SK-N-SH (cell line): ENCODE measurements at regions not wholly inside any gene's neighbourhood (a gene's known extent, or its start where the extent isn't known, plus 50 kb on each side); places are given as distances from the start of the nearest gene placed in this dataset.

Source experiments
- CTCF ChIA-PET: fragments of 300-600, 350-600 bp; formaldehyde crosslinking; extraction: SDS; loops from one replicate; lab custom pipeline; 2021; lab: Yijun Ruan, JAX
- POLR2A ChIA-PET: fragments of 350-600 bp; sonication (Branson Sonifier 250); formaldehyde crosslinking; extraction: SDS; loops from one replicate; lab custom pipeline; 2020; ENCODE audit warnings: antibody characterized with exemption, inconsistent platforms; lab: Yijun Ruan, JAX
- DNase-seq: peaks from one replicate; pipeline ENCODE4 v3.0.0; 2012
- H2AFZ ChIP-seq: fragments of 200-600 bp; sonication (generic); 2 replicates; pipeline ENCODE4 v1.8.1; 2016; ENCODE audit warnings: antibody characterized with exemption, mild to moderate bottlenecking, low read depth
- H3F3A ChIP-seq: fragments of 200-600 bp; sonication (generic); replicated peaks from 2 replicates; pipeline ENCODE3; 2016; ENCODE audit warnings: antibody characterized with exemption, mild to moderate bottlenecking; ENCODE audit not compliant: insufficient read depth
- H3K27ac ChIP-seq, 2 experiments: fragments of 200-500 bp in 1 of 2; fragments of 200-600 bp in 1 of 2; sonication (Bioruptor generic) in 1 of 2; sonication (generic), shearing (Covaris generic) in 1 of 2; 2 replicates each; pipeline versions ENCODE4 v1.5.1 to v1.6.1; 2014 to 2016; ENCODE audit warnings: low read depth in 2 of 2, inconsistent platforms in 1 of 2, low read length in 1 of 2, mild to moderate bottlenecking in 1 of 2, mixed read lengths in 1 of 2
- H3K27me3 ChIP-seq: fragments of 200-600 bp; sonication (generic), shearing (Covaris generic); 2 replicates; pipeline ENCODE4 v1.6.1; 2016; ENCODE audit warnings: mixed run types; ENCODE audit not compliant: insufficient read depth
- H3K36me3 ChIP-seq, 2 experiments: fragments of 200-500 bp in 1 of 2; fragments of 200-600 bp in 1 of 2; sonication (Bioruptor generic) in 1 of 2; sonication (generic) in 1 of 2; replicated peaks in 1 of 2; 2 replicates each; pipeline versions ENCODE3 to v1.5.1; 2014 to 2016; ENCODE audit warnings: low read length in 1 of 2, mild to moderate bottlenecking in 1 of 2; ENCODE audit not compliant: insufficient read depth in 2 of 2, control insufficient read depth in 1 of 2
- H3K4me1 ChIP-seq, 2 experiments: fragments of 200-500 bp in 1 of 2; fragments of 200-600 bp in 1 of 2; sonication (Bioruptor generic) in 1 of 2; sonication (generic), shearing (Covaris generic) in 1 of 2; 2 replicates each; pipeline versions ENCODE4 v1.5.1 to v1.6.1; 2014 to 2016; ENCODE audit warnings: low read depth in 1 of 2, low read length in 1 of 2, mixed run types in 1 of 2; ENCODE audit not compliant: insufficient read depth in 2 of 2, control insufficient read depth in 1 of 2
- H3K4me2 ChIP-seq: fragments of 200-600 bp; sonication (generic), shearing (Covaris generic); 2 replicates; pipeline ENCODE4 v1.6.1; 2017; ENCODE audit warnings: mixed run types
- H3K4me3 ChIP-seq, 2 experiments: fragments of 200-500 bp in 1 of 2; fragments of 200-600 bp in 1 of 2; sonication (Bioruptor generic) in 1 of 2; sonication (generic), shearing (Covaris generic) in 1 of 2; 2 replicates each; pipeline versions ENCODE4 v1.5.1 to v1.8.1; 2014 to 2016; ENCODE audit warnings: low read depth in 2 of 2, inconsistent platforms in 1 of 2, low read length in 1 of 2, mild to moderate bottlenecking in 1 of 2, mixed read lengths in 1 of 2, moderate library complexity in 1 of 2
- H3K79me2 ChIP-seq: fragments of 200-600 bp; sonication (generic); 2 replicates; pipeline ENCODE4 v1.8.1; 2017; ENCODE audit warnings: mild to moderate bottlenecking; ENCODE audit not compliant: insufficient read depth
- H3K9ac ChIP-seq: fragments of 200-600 bp; sonication (generic); 2 replicates; pipeline ENCODE4 v1.6.1; 2017; ENCODE audit warnings: mixed run types
- H3K9me2 ChIP-seq: fragments of 200-600 bp; sonication (generic); 2 replicates; pipeline ENCODE4 v1.6.1; 2017; ENCODE audit warnings: mixed run types
- H3K9me3 ChIP-seq: fragments of 200-600 bp; sonication (generic); 2 replicates; pipeline ENCODE4 v1.6.1; 2017; ENCODE audit warnings: mixed run types, mild to moderate bottlenecking, moderate library complexity
- H4K20me1 ChIP-seq: fragments of 200-600 bp; sonication (generic); 2 replicates; pipeline ENCODE4 v1.6.1; 2017; ENCODE audit warnings: mild to moderate bottlenecking, mixed run types; ENCODE audit not compliant: insufficient read depth
- CHD2 ChIP-seq: fragments of 150-350 bp; IDR thresholded peaks from 2 replicates; pipeline ENCODE4 v1.6.1; 2018; ENCODE audit warnings: low read length; ENCODE audit not compliant: partially characterized antibody
- CTCF ChIP-seq: fragments of 200-600 bp; sonication (generic); IDR thresholded peaks from 2 replicates; pipeline ENCODE4 v1.6.1; 2017; ENCODE audit warnings: antibody characterized with exemption, mild to moderate bottlenecking, moderate library complexity
- ELF1 ChIP-seq: IDR thresholded peaks from 2 replicates; pipeline ENCODE4 v1.4.0; 2012
- EP300 ChIP-seq, 2 experiments: IDR thresholded peaks; 2 replicates each; pipeline versions ENCODE4 v1.4.0 to v1.6.1; 2012; ENCODE audit warnings: borderline replicate concordance in 1 of 2, low read depth in 1 of 2, low read length in 1 of 2
- FOSL2 ChIP-seq: IDR thresholded peaks from 2 replicates; pipeline ENCODE4 v1.4.0; 2012; ENCODE audit warnings: low read depth, mild to moderate bottlenecking, moderate library complexity, borderline replicate concordance
- GABPA ChIP-seq: IDR thresholded peaks from 2 replicates; pipeline ENCODE4 v1.4.0; 2012; ENCODE audit warnings: low read depth, mild to moderate bottlenecking
- GATA2 ChIP-seq: sonication (generic); formaldehyde crosslinking; IDR thresholded peaks from 2 replicates; pipeline ENCODE4 v1.5.0; 2020; ENCODE audit warnings: mild to moderate bottlenecking, missing genetic modification reagents
- MAX ChIP-seq: IDR thresholded peaks from 2 replicates; pipeline ENCODE4 v1.4.0; 2012; ENCODE audit warnings: low read depth
- SMC3 ChIP-seq: IDR thresholded peaks from 2 replicates; pipeline ENCODE4 v1.6.1; 2012; ENCODE audit warnings: low read depth, low read length, improper control_type of control experiment
- TAF1 ChIP-seq: IDR thresholded peaks from 2 replicates; pipeline ENCODE4 v1.6.1; 2012; ENCODE audit warnings: low read depth, mild to moderate bottlenecking, low read length, moderate library complexity, borderline replicate concordance
- TCF12 ChIP-seq: IDR thresholded peaks from 2 replicates; pipeline ENCODE4 v1.4.0; 2012
- TEAD4 ChIP-seq: IDR thresholded peaks from 2 replicates; pipeline ENCODE4 v1.4.0; 2012; ENCODE audit warnings: mild to moderate bottlenecking, borderline replicate concordance; ENCODE audit not compliant: insufficient read depth
- USF1 ChIP-seq: IDR thresholded peaks from 2 replicates; pipeline ENCODE4 v1.4.0; 2012; ENCODE audit warnings: low read depth, borderline replicate concordance
- USF2 ChIP-seq: fragments of 150-350 bp; IDR thresholded peaks from 2 replicates; pipeline ENCODE4 v1.6.1; 2017; ENCODE audit warnings: antibody characterized with exemption, low read length, low read depth, borderline replicate concordance
- WGBS: methylation state at CpG from one replicate; pipeline ENCODE4 v1.1.6; 2017; ENCODE audit warnings: low lambda C conversion rate; 5-methylcytosine and 5-hydroxymethylcytosine counted together
- TF ChIP-seq, protein P1 (sequence below): IDR thresholded peaks from 2 replicates; pipeline ENCODE4 v1.6.1; 2012; ENCODE audit warnings: mild to moderate bottlenecking, low read depth, low read length, moderate library complexity

GRCh38 chr18:46392576-46392975 lies 264.4 kb downstream of the LOXHD1 start:
- Histone ChIP-seq H3K9me2 (no peaks in the 10 kb centered on the region), H3K27me3 (no peaks in the 10 kb centered on the region), H3F3A (no peaks in the 10 kb centered on the region), H3K9me3 (no peaks in the 10 kb centered on the region), H3K9ac (no peak overlapping the region), H3K4me2 (no peak overlapping the region), H3K4me3 (no peak overlapping the region), H2AFZ (no peak overlapping the region), H4K20me1 (no peaks in the 10 kb centered on the region), H3K4me1 (peaks cover 0 to 25% of the 10 kb centered on the region in 2 experiments; a peak in 1 of 4 replicates), H3K27ac (no peak overlapping the region)
- WGBS, result no CpG with 5 or more reads among the region's 9 CpGs
- DNase-seq, result no peak
- ChIA-PET CTCF (interaction anchor here (1.1 to 2.4 kb wide), 9 partner anchors 21 to 265 kb away, joined by 3 to 7 read pairs (median 3); a partner anchor contains a TSS), POLR2A (no interaction called here)
- TF ChIP-seq EP300 (IDR thresholded peaks at IDR 0.05; ENCODE audit: borderline replicate concordance in 1 of 2, low read depth in 1 of 2, low read length in 1 of 2) (no peak), MAX (no peak), TCF12 (no peak), SMC3 (no peak), USF1 (no peak), USF2 (no peak), TEAD4 (no peak), ELF1 (no peak), CHD2 (no peak), CTCF (no peak)
- TF ChIP-seq, all 33 proteins: peak for 0
- H3K79me2 ChIP-seq, result no peaks in the 10 kb centered on the region
- H3K36me3 ChIP-seq, result no peaks in the 10 kb centered on the region

DNA sequence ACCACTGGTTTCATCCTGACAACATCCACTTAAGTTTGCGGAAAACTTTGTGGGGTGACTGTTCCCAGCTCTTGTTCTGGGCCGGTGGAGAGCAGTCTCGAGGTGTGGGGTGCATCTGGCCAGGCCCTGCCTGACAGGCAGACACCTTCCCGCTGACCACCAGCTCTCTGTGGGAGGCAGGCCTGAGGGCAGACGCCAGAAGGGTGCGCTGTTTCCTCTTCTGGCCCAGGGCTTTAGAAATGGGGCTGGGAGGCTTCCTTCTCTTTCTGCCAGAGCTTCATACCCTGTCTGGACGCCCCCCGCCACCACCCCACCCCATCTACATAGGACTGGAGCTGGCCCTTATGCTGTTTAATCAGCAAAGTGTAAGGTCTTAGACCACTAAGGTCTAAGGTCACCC lies 263.8 kb downstream of the LOXHD1 start:
- Histone ChIP-seq H3K27ac (no peak overlapping the region), H2AFZ (no peak overlapping the region), H3K79me2 (no peaks in the 10 kb centered on the region), H3K27me3 (no peaks in the 10 kb centered on the region), H3K4me3 (no peak overlapping the region), H3K9me2 (no peaks in the 10 kb centered on the region), H3K9ac (no peak overlapping the region), H3K9me3 (no peaks in the 10 kb centered on the region), H3K4me2 (no peak overlapping the region), H3K36me3 (no peaks in the 10 kb centered on the region), H4K20me1 (no peaks in the 10 kb centered on the region), H3K4me1 (peaks cover 0 to 22% of the 10 kb centered on the region in 2 experiments; a peak in 1 of 4 replicates), H3F3A (no peaks in the 10 kb centered on the region)
- 75% methylated on average over 7 of the region's 8 CpGs for WGBS
- DNase-seq, result peak; percentile 47
- CTCF ChIA-PET, result interaction anchor here (0.7 to 2.4 kb wide), 12 partner anchors 13 to 265 kb away, joined by 3 to 7 read pairs (median 3); a partner anchor contains a TSS
- POLR2A ChIA-PET, result no interaction called here
- TF ChIP-seq CTCF, result peak; percentile 32; the same call in 1 of the 2 replicates
- no peak for TF ChIP-seq EP300 (IDR thresholded peaks at IDR 0.05; ENCODE audit: borderline replicate concordance in 1 of 2, low read depth in 1 of 2, low read length in 1 of 2)
- no peak for TF ChIP-seq ELF1
- TF ChIP-seq, protein P1, sequence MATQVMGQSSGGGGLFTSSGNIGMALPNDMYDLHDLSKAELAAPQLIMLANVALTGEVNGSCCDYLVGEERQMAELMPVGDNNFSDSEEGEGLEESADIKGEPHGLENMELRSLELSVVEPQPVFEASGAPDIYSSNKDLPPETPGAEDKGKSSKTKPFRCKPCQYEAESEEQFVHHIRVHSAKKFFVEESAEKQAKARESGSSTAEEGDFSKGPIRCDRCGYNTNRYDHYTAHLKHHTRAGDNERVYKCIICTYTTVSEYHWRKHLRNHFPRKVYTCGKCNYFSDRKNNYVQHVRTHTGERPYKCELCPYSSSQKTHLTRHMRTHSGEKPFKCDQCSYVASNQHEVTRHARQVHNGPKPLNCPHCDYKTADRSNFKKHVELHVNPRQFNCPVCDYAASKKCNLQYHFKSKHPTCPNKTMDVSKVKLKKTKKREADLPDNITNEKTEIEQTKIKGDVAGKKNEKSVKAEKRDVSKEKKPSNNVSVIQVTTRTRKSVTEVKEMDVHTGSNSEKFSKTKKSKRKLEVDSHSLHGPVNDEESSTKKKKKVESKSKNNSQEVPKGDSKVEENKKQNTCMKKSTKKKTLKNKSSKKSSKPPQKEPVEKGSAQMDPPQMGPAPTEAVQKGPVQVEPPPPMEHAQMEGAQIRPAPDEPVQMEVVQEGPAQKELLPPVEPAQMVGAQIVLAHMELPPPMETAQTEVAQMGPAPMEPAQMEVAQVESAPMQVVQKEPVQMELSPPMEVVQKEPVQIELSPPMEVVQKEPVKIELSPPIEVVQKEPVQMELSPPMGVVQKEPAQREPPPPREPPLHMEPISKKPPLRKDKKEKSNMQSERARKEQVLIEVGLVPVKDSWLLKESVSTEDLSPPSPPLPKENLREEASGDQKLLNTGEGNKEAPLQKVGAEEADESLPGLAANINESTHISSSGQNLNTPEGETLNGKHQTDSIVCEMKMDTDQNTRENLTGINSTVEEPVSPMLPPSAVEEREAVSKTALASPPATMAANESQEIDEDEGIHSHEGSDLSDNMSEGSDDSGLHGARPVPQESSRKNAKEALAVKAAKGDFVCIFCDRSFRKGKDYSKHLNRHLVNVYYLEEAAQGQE, result no peak
- TF ChIP-seq GABPA, result no peak
- TF ChIP-seq TCF12, result no peak
- TF ChIP-seq GATA2 (CRISPR knock-in tag), result no peak
- no peak for TF ChIP-seq FOSL2
- TF ChIP-seq USF1, result no peak
- no peak for TF ChIP-seq TAF1
- TF ChIP-seq CHD2, result no peak
